HG02588 (cell line): ENCODE measurements at regions not wholly inside any gene's neighbourhood (a gene's known extent, or its start where the extent isn't known, plus 50 kb on each side); places are given as distances from the start of the nearest gene placed in this dataset.
"Not testable (repeated sequence)": the region's sequence is repeated elsewhere in the genome, so short reads cannot be mapped to it uniquely, and the experiment has no call there.

Experiments used
- ATAC-seq: cut with Tn5 transposase; IDR thresholded peaks from one replicate; pipeline ENCODE4 v1.9.1; 2021; ENCODE audit warnings: mild to moderate bottlenecking, moderate library complexity; ENCODE audit not compliant: unreplicated experiment

GRCh38 chr6:81373414-81373813 lies 379.1 kb downstream of the TENT5A start:
- no peak for ATAC-seq

GRCh38 chr6:81371930-81372329 lies 380.6 kb downstream of the TENT5A start:
- ATAC-seq, result no peak

GRCh38 chr6:81366972-81367371 lies 385.5 kb downstream of the TENT5A start:
- no peak for ATAC-seq

- no peak for ATAC-seq
These were observed 390.2 kb downstream of the TENT5A start for GRCh38 chr6:81362246-81362645.

- ATAC-seq, result no peak
These were observed 399.2 kb downstream of the TENT5A start for GRCh38 chr6:81353262-81353661.

- not testable (repeated sequence) for ATAC-seq
These were observed 408.5 kb downstream of the TENT5A start for GRCh38 chr6:81344026-81344425.

- ATAC-seq, result no peak
These were observed 411.5 kb downstream of the TENT5A start for GRCh38 chr6:81340946-81341345.

- ATAC-seq, result no peak
These were observed 421.0 kb downstream of the TENT5A start for GRCh38 chr6:81331526-81331925.

GRCh38 chr6:81328700-81329099 lies 423.8 kb downstream of the TENT5A start:
- ATAC-seq, result no peak

GRCh38 chr6:81326881-81327561 lies 425.5 kb downstream of the TENT5A start:
- no peak for ATAC-seq

GRCh38 chr6:81309811-81310210 lies 442.7 kb downstream of the TENT5A start:
- ATAC-seq, result no peak

GRCh38 chr6:81308577-81309279 lies 443.8 kb downstream of the TENT5A start:
- ATAC-seq, result no peak

GRCh38 chr6:81307651-81308214 lies 444.7 kb downstream of the TENT5A start:
- no peak for ATAC-seq

GRCh38 chr6:81304466-81304865 lies 448.0 kb downstream of the TENT5A start:
- no peak for ATAC-seq

GRCh38 chr6:81300961-81301360 lies 451.5 kb downstream of the TENT5A start:
- ATAC-seq, result no peak

- no peak for ATAC-seq
These were observed 453.7 kb downstream of the TENT5A start for GRCh38 chr6:81298751-81299150.

- no peak for ATAC-seq
These were observed 457.2 kb downstream of the TENT5A start for GRCh38 chr6:81295310-81295709.

GRCh38 chr6:81293896-81294295 lies 458.6 kb downstream of the TENT5A start:
- no peak for ATAC-seq

GRCh38 chr6:81289229-81289628 lies 463.3 kb downstream of the TENT5A start:
- no peak for ATAC-seq

- no peak for ATAC-seq
These were observed 487.4 kb downstream of the TENT5A start for GRCh38 chr6:81265106-81265505.

- no peak for ATAC-seq
These were observed 488.8 kb downstream of the TENT5A start for GRCh38 chr6:81263531-81264168.

- no peak for ATAC-seq
These were observed 489.8 kb downstream of the TENT5A start for GRCh38 chr6:81262656-81263055.
